SK-N-SH (cell line): ENCODE measurements at regions not wholly inside any gene's neighbourhood (a gene's known extent, or its start where the extent isn't known, plus 50 kb on each side); places are given as distances from the start of the nearest gene placed in this dataset.

ENCODE experiments used
- CTCF ChIA-PET: fragments of 300-600, 350-600 bp; formaldehyde crosslinking; extraction: SDS; loops from one replicate; lab custom pipeline; 2021; lab: Yijun Ruan, JAX
- POLR2A ChIA-PET: fragments of 350-600 bp; sonication (Branson Sonifier 250); formaldehyde crosslinking; extraction: SDS; loops from one replicate; lab custom pipeline; 2020; ENCODE audit warnings: antibody characterized with exemption, inconsistent platforms; lab: Yijun Ruan, JAX
- DNase-seq: peaks from one replicate; pipeline ENCODE4 v3.0.0; 2012
- H2AFZ ChIP-seq: fragments of 200-600 bp; sonication (generic); 2 replicates; pipeline ENCODE4 v1.8.1; 2016; ENCODE audit warnings: antibody characterized with exemption, mild to moderate bottlenecking, low read depth
- H3F3A ChIP-seq: fragments of 200-600 bp; sonication (generic); replicated peaks from 2 replicates; pipeline ENCODE3; 2016; ENCODE audit warnings: antibody characterized with exemption, mild to moderate bottlenecking; ENCODE audit not compliant: insufficient read depth
- H3K27ac ChIP-seq, 2 experiments: fragments of 200-500 bp in 1 of 2; fragments of 200-600 bp in 1 of 2; sonication (Bioruptor generic) in 1 of 2; sonication (generic), shearing (Covaris generic) in 1 of 2; 2 replicates each; pipeline versions ENCODE4 v1.5.1 to v1.6.1; 2014 to 2016; ENCODE audit warnings: low read depth in 2 of 2, inconsistent platforms in 1 of 2, low read length in 1 of 2, mild to moderate bottlenecking in 1 of 2, mixed read lengths in 1 of 2
- H3K27me3 ChIP-seq: fragments of 200-600 bp; sonication (generic), shearing (Covaris generic); 2 replicates; pipeline ENCODE4 v1.6.1; 2016; ENCODE audit warnings: mixed run types; ENCODE audit not compliant: insufficient read depth
- H3K36me3 ChIP-seq, 2 experiments: fragments of 200-500 bp in 1 of 2; fragments of 200-600 bp in 1 of 2; sonication (Bioruptor generic) in 1 of 2; sonication (generic) in 1 of 2; replicated peaks in 1 of 2; 2 replicates each; pipeline versions ENCODE3 to v1.5.1; 2014 to 2016; ENCODE audit warnings: low read length in 1 of 2, mild to moderate bottlenecking in 1 of 2; ENCODE audit not compliant: insufficient read depth in 2 of 2, control insufficient read depth in 1 of 2
- H3K4me1 ChIP-seq, 2 experiments: fragments of 200-500 bp in 1 of 2; fragments of 200-600 bp in 1 of 2; sonication (Bioruptor generic) in 1 of 2; sonication (generic), shearing (Covaris generic) in 1 of 2; 2 replicates each; pipeline versions ENCODE4 v1.5.1 to v1.6.1; 2014 to 2016; ENCODE audit warnings: low read depth in 1 of 2, low read length in 1 of 2, mixed run types in 1 of 2; ENCODE audit not compliant: insufficient read depth in 2 of 2, control insufficient read depth in 1 of 2
- H3K4me2 ChIP-seq: fragments of 200-600 bp; sonication (generic), shearing (Covaris generic); 2 replicates; pipeline ENCODE4 v1.6.1; 2017; ENCODE audit warnings: mixed run types
- H3K4me3 ChIP-seq, 2 experiments: fragments of 200-500 bp in 1 of 2; fragments of 200-600 bp in 1 of 2; sonication (Bioruptor generic) in 1 of 2; sonication (generic), shearing (Covaris generic) in 1 of 2; 2 replicates each; pipeline versions ENCODE4 v1.5.1 to v1.8.1; 2014 to 2016; ENCODE audit warnings: low read depth in 2 of 2, inconsistent platforms in 1 of 2, low read length in 1 of 2, mild to moderate bottlenecking in 1 of 2, mixed read lengths in 1 of 2, moderate library complexity in 1 of 2
- H3K79me2 ChIP-seq: fragments of 200-600 bp; sonication (generic); 2 replicates; pipeline ENCODE4 v1.8.1; 2017; ENCODE audit warnings: mild to moderate bottlenecking; ENCODE audit not compliant: insufficient read depth
- H3K9ac ChIP-seq: fragments of 200-600 bp; sonication (generic); 2 replicates; pipeline ENCODE4 v1.6.1; 2017; ENCODE audit warnings: mixed run types
- H3K9me2 ChIP-seq: fragments of 200-600 bp; sonication (generic); 2 replicates; pipeline ENCODE4 v1.6.1; 2017; ENCODE audit warnings: mixed run types
- H3K9me3 ChIP-seq: fragments of 200-600 bp; sonication (generic); 2 replicates; pipeline ENCODE4 v1.6.1; 2017; ENCODE audit warnings: mixed run types, mild to moderate bottlenecking, moderate library complexity
- H4K20me1 ChIP-seq: fragments of 200-600 bp; sonication (generic); 2 replicates; pipeline ENCODE4 v1.6.1; 2017; ENCODE audit warnings: mild to moderate bottlenecking, mixed run types; ENCODE audit not compliant: insufficient read depth
- CTCF ChIP-seq: fragments of 200-600 bp; sonication (generic); IDR thresholded peaks from 2 replicates; pipeline ENCODE4 v1.6.1; 2017; ENCODE audit warnings: antibody characterized with exemption, mild to moderate bottlenecking, moderate library complexity
- ELF1 ChIP-seq: IDR thresholded peaks from 2 replicates; pipeline ENCODE4 v1.4.0; 2012
- EP300 ChIP-seq, 2 experiments: IDR thresholded peaks; 2 replicates each; pipeline versions ENCODE4 v1.4.0 to v1.6.1; 2012; ENCODE audit warnings: borderline replicate concordance in 1 of 2, low read depth in 1 of 2, low read length in 1 of 2
- FOSL2 ChIP-seq: IDR thresholded peaks from 2 replicates; pipeline ENCODE4 v1.4.0; 2012; ENCODE audit warnings: low read depth, mild to moderate bottlenecking, moderate library complexity, borderline replicate concordance
- FOXJ3 ChIP-seq: sonication (generic); formaldehyde crosslinking; IDR thresholded peaks from 2 replicates; pipeline ENCODE4 v1.5.1; 2020; ENCODE audit warnings: mild to moderate bottlenecking, missing genetic modification reagents
- GATA2 ChIP-seq: sonication (generic); formaldehyde crosslinking; IDR thresholded peaks from 2 replicates; pipeline ENCODE4 v1.5.0; 2020; ENCODE audit warnings: mild to moderate bottlenecking, missing genetic modification reagents
- MAX ChIP-seq: IDR thresholded peaks from 2 replicates; pipeline ENCODE4 v1.4.0; 2012; ENCODE audit warnings: low read depth
- PBX3 ChIP-seq: IDR thresholded peaks from 2 replicates; pipeline ENCODE4; 2012
- REST ChIP-seq: IDR thresholded peaks from 2 replicates; pipeline ENCODE4 v1.6.1; 2012; ENCODE audit warnings: mild to moderate bottlenecking, low read depth, low read length, moderate library complexity
- SMC3 ChIP-seq: IDR thresholded peaks from 2 replicates; pipeline ENCODE4 v1.6.1; 2012; ENCODE audit warnings: low read depth, low read length, improper control_type of control experiment
- USF2 ChIP-seq: fragments of 150-350 bp; IDR thresholded peaks from 2 replicates; pipeline ENCODE4 v1.6.1; 2017; ENCODE audit warnings: antibody characterized with exemption, low read length, low read depth, borderline replicate concordance
- YY1 ChIP-seq: IDR thresholded peaks from 2 replicates; pipeline ENCODE4 v1.4.0; 2012; ENCODE audit warnings: low read depth, mild to moderate bottlenecking
- ZBTB33 ChIP-seq: IDR thresholded peaks from 2 replicates; pipeline ENCODE4 v1.4.0; 2012; ENCODE audit warnings: low read depth, borderline replicate concordance
- WGBS: methylation state at CpG from one replicate; pipeline ENCODE4 v1.1.6; 2017; ENCODE audit warnings: low lambda C conversion rate; 5-methylcytosine and 5-hydroxymethylcytosine counted together

- Histone ChIP-seq H3K36me3 (no peaks in the 10 kb centered on the region), H3K4me1 (no peaks in the 10 kb centered on the region), H3K9ac (no peak overlapping the region), H3K27ac (no peak overlapping the region), H3K4me2 (no peak overlapping the region), H3K27me3 (no peaks in the 10 kb centered on the region), H3K9me2 (no peaks in the 10 kb centered on the region), H3F3A (no peaks in the 10 kb centered on the region), H3K79me2 (no peaks in the 10 kb centered on the region), H3K9me3 (no peaks in the 10 kb centered on the region), H2AFZ (no peak overlapping the region), H3K4me3 (no peak overlapping the region), H4K20me1 (no peaks in the 10 kb centered on the region)
- WGBS: 0% methylated on average over 1 of the region's 1 CpG
- TF ChIP-seq GATA2 (CRISPR knock-in tag) (no peak), PBX3 (no peak), REST (no peak)
- ChIA-PET POLR2A (no interaction called here), CTCF (no interaction called here)
- DNase-seq: no peak
Measured at GRCh38 chr7:86164827-86165226, 478.9 kb upstream of the GRM3 start.

GRCh38 chr7:86158111-86158510, 485.6 kb upstream of the GRM3 start:
- Histone ChIP-seq H3F3A (no peaks in the 10 kb centered on the region), H2AFZ (no peak overlapping the region), H3K79me2 (no peaks in the 10 kb centered on the region), H3K36me3 (no peaks in the 10 kb centered on the region), H3K4me2 (no peak overlapping the region), H3K27me3 (no peaks in the 10 kb centered on the region), H3K9me3 (no peaks in the 10 kb centered on the region), H3K4me1 (no peaks in the 10 kb centered on the region), H4K20me1 (no peaks in the 10 kb centered on the region), H3K9me2 (0 out of 2 replicates have a peak, but pooled peaks cover 3% of the 10 kb centered on the region), H3K9ac (no peak overlapping the region), H3K4me3 (no peak overlapping the region), H3K27ac (no peak overlapping the region)
- ChIA-PET POLR2A (no interaction called here), CTCF (no interaction called here)
- 33% methylated on average over 4 of the region's 4 CpGs for WGBS
- no peak for DNase-seq
- TF ChIP-seq ZBTB33 (no peak), USF2 (no peak), ELF1 (no peak), YY1 (no peak), SMC3 (no peak), FOXJ3 (CRISPR knock-in tag) (no peak), REST (no peak), EP300 (IDR thresholded peaks at IDR 0.05; ENCODE audit: borderline replicate concordance in 1 of 2, low read depth in 1 of 2, low read length in 1 of 2) (no peak), MAX (no peak), FOSL2 (no peak), CTCF (no peak)
